ENCODE measurements at regions not wholly inside any gene's neighbourhood (a gene's known extent, or its start where the extent isn't known, plus 50 kb on each side); places are given as distances from the start of the nearest gene placed in this dataset.
"Not testable (repeated sequence)": the region's sequence is repeated elsewhere in the genome, so short reads cannot be mapped to it uniquely, and the experiment has no call there.

- H3K4me3 ChIP-seq (ENCODE audit: low read depth, low read length); DNase-seq (ENCODE audit: low read depth): not testable (repeated sequence)
Observed at GRCh38 chr2:91511166-91511565, 2819.7 kb downstream of the RPIA start.

GRCh38 chr2:91515966-91516365 is 2824.5 kb downstream of the RPIA start:
- H3K4me3 ChIP-seq (ENCODE audit: low read depth, low read length); DNase-seq (ENCODE audit: low read depth): not testable (repeated sequence)

- not testable (repeated sequence) for H3K4me3 ChIP-seq (ENCODE audit: low read depth, low read length); DNase-seq (ENCODE audit: low read depth)
Observed at GRCh38 chr2:91516669-91517068, 2825.2 kb downstream of the RPIA start.

- H3K4me3 ChIP-seq (ENCODE audit: low read depth, low read length); DNase-seq (ENCODE audit: low read depth): not testable (repeated sequence)
Observed at GRCh38 chr2:91517846-91518245, 2826.4 kb downstream of the RPIA start.

- not testable (repeated sequence) for H3K4me3 ChIP-seq (ENCODE audit: low read depth, low read length); DNase-seq (ENCODE audit: low read depth)
Observed at GRCh38 chr2:91518361-91518981, 2827.0 kb downstream of the RPIA start.

- DNase-seq (ENCODE audit: low read depth); H3K4me3 ChIP-seq (ENCODE audit: low read depth, low read length): not testable (repeated sequence)
Observed at GRCh38 chr2:91519359-91519758, 2827.9 kb downstream of the RPIA start.

GRCh38 chr2:91519914-91520313 is 2828.4 kb downstream of the RPIA start:
- DNase-seq (ENCODE audit: low read depth); H3K4me3 ChIP-seq (ENCODE audit: low read depth, low read length): not testable (repeated sequence)

- DNase-seq (ENCODE audit: low read depth); H3K4me3 ChIP-seq (ENCODE audit: low read depth, low read length): not testable (repeated sequence)
Observed at GRCh38 chr2:91520523-91520922, 2829.1 kb downstream of the RPIA start.

- not testable (repeated sequence) for DNase-seq (ENCODE audit: low read depth); H3K4me3 ChIP-seq (ENCODE audit: low read depth, low read length)
Observed at GRCh38 chr2:91520972-91521535, 2829.6 kb downstream of the RPIA start.

GRCh38 chr2:91521944-91522343 is 2830.5 kb downstream of the RPIA start:
- H3K4me3 ChIP-seq (ENCODE audit: low read depth, low read length); DNase-seq (ENCODE audit: low read depth): not testable (repeated sequence)

- H3K4me3 ChIP-seq (ENCODE audit: low read depth, low read length); DNase-seq (ENCODE audit: low read depth): not testable (repeated sequence)
Observed at GRCh38 chr2:91522877-91523276, 2831.4 kb downstream of the RPIA start.

GRCh38 chr2:91523751-91524150 is 2832.3 kb downstream of the RPIA start:
- H3K4me3 ChIP-seq (ENCODE audit: low read depth, low read length); DNase-seq (ENCODE audit: low read depth): not testable (repeated sequence)

GRCh38 chr2:91525587-91525986 is 2834.1 kb downstream of the RPIA start:
- not testable (repeated sequence) for H3K4me3 ChIP-seq (ENCODE audit: low read depth, low read length); DNase-seq (ENCODE audit: low read depth)

- not testable (repeated sequence) for H3K4me3 ChIP-seq (ENCODE audit: low read depth, low read length); DNase-seq (ENCODE audit: low read depth)
Observed at GRCh38 chr2:91526083-91526482, 2834.6 kb downstream of the RPIA start.

- DNase-seq (ENCODE audit: low read depth); H3K4me3 ChIP-seq (ENCODE audit: low read depth, low read length): not testable (repeated sequence)
Observed at GRCh38 chr2:91527056-91527455, 2835.6 kb downstream of the RPIA start.

GRCh38 chr2:91527491-91528031 is 2836.1 kb downstream of the RPIA start:
- H3K4me3 ChIP-seq (ENCODE audit: low read depth, low read length); DNase-seq (ENCODE audit: low read depth): not testable (repeated sequence)

- not testable (repeated sequence) for H3K4me3 ChIP-seq (ENCODE audit: low read depth, low read length); DNase-seq (ENCODE audit: low read depth)
Observed at GRCh38 chr2:91528361-91528760, 2836.9 kb downstream of the RPIA start.

- DNase-seq (ENCODE audit: low read depth); H3K4me3 ChIP-seq (ENCODE audit: low read depth, low read length): not testable (repeated sequence)
Observed at GRCh38 chr2:91536109-91536508, 2844.6 kb downstream of the RPIA start.

GRCh38 chr2:91536549-91537263 is 2845.2 kb downstream of the RPIA start:
- not testable (repeated sequence) for H3K4me3 ChIP-seq (ENCODE audit: low read depth, low read length); DNase-seq (ENCODE audit: low read depth)

- H3K4me3 ChIP-seq (ENCODE audit: low read depth, low read length); DNase-seq (ENCODE audit: low read depth): not testable (repeated sequence)
Observed at GRCh38 chr2:91549316-91549715, 2857.8 kb downstream of the RPIA start.

Measured in fibroblast of the aortic adventitia (primary cell).